Lower leg skin (tissue), 3 donors: ENCODE measurements at regions not wholly inside any gene's neighbourhood (a gene's known extent, or its start where the extent isn't known, plus 50 kb on each side); places are given as distances from the start of the nearest gene placed in this dataset.

Experiments used
- CTCF ChIP-seq, 3 donors: fragments of 450-650 bp; IDR thresholded peaks; one replicate each; pipeline ENCODE4 v1.5.1; 2016; ENCODE audit warnings: antibody characterized with exemption in 3 of 3, mild to moderate bottlenecking in 3 of 3, moderate library complexity in 2 of 3
- POLR2A ChIP-seq, 2 donors: fragments of 450-650 bp; IDR thresholded peaks; one replicate each; pipeline ENCODE4 v1.6.1; 2016 to 2017; ENCODE audit warnings: antibody characterized with exemption in 2 of 2, mild to moderate bottlenecking in 1 of 2, moderate library complexity in 1 of 2

GRCh38 chr10:126783806-126784557 lies 113.5 kb upstream of the C10orf90 start:
- TF ChIP-seq POLR2A (IDR thresholded peaks at IDR 0.05) (no peak), CTCF (IDR thresholded peaks at IDR 0.05) (no peak)
